ENCODE measurements at regions not wholly inside any gene's neighbourhood (a gene's known extent, or its start where the extent isn't known, plus 50 kb on each side); places are given as distances from the start of the nearest gene placed in this dataset.

DNA sequence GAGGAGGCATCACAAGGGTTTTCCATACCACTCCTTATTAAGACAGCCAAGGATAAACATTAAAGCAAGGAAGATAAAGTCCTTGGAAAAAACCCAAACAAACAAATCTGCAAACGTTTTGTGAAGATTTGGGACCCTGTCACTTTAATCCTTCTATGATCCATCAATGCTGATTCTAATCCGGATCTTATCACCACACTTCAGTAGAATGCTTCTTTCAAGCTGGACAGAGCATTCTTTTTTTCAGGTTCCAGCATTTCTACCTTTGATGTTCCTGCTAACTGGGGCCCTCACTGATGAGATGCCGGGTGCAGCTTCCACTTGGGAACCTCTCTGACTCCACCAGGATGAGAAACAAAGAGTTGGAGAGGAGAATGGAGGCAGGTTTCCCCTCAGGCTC lies 132.8 kb upstream of the SHB start (continued):
- no peak for TF ChIP-seq RNF2 (IDR thresholded peaks at IDR 0.05; ENCODE audit: borderline replicate concordance, low read depth)
- no peak for TF ChIP-seq CHD4 (IDR thresholded peaks at IDR 0.05; ENCODE audit: borderline replicate concordance)
- no peak for TF ChIP-seq RCOR1 (IDR thresholded peaks at IDR 0.05; ENCODE audit: low read depth, low read length)
- no peak for TF ChIP-seq CBX8 (IDR thresholded peaks at IDR 0.05)
- no peak for TF ChIP-seq CEBPB (IDR thresholded peaks at IDR 0.05)
- TF ChIP-seq SREBF2 (IDR thresholded peaks at IDR 0.05): no peak
- TF ChIP-seq MAFK (IDR thresholded peaks at IDR 0.05; ENCODE audit: partially characterized antibody): no peak
- TF ChIP-seq HEYL (CRISPR knock-in tag; IDR thresholded peaks at IDR 0.05): no peak
- no peak for TF ChIP-seq SMC3 (IDR thresholded peaks at IDR 0.05)
- TF ChIP-seq EHF (CRISPR knock-in tag; IDR thresholded peaks at IDR 0.05): no peak

DNA sequence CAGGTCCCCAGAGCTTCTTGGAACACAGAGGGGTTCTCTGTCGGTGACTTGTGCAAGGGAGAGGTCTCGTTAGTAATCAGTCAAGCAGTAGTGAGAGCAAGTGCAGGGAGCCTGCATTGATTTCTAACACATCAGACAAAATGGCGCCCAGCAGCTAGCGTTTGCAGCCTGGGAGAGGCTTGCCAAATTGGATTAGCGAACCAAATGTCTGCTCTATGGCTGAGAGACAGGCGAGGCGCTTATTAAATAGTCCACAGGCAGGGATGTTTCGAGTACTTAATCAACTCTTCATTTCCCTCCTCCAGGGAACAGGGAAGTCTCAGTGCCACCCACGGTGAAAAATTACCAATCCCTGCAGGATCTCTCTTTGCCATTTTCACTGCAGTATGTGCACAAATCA lies 131.4 kb upstream of the SHB start:
- CTCF ChIA-PET: interaction anchor here (0.9 to 1.2 kb wide), 3 partner anchors 18 to 287 kb away, joined by 3 read pairs; no protein-coding TSS in a partner anchor
- TF ChIP-seq SMC3 (IDR thresholded peaks at IDR 0.05): no peak
- no peak for TF ChIP-seq FOSB (CRISPR knock-in tag; IDR thresholded peaks at IDR 0.05)
- TF ChIP-seq RFX5 (IDR thresholded peaks at IDR 0.05): no peak
- TF ChIP-seq ZSCAN20 (CRISPR knock-in tag; IDR thresholded peaks at IDR 0.05): no peak
- TF ChIP-seq, protein P1, sequence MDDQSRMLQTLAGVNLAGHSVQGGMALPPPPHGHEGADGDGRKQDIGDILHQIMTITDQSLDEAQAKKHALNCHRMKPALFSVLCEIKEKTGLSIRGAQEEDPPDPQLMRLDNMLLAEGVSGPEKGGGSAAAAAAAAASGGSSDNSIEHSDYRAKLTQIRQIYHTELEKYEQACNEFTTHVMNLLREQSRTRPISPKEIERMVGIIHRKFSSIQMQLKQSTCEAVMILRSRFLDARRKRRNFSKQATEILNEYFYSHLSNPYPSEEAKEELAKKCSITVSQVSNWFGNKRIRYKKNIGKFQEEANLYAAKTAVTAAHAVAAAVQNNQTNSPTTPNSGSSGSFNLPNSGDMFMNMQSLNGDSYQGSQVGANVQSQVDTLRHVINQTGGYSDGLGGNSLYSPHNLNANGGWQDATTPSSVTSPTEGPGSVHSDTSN (IDR thresholded peaks at IDR 0.05): no peak
- TF ChIP-seq CHD2 (IDR thresholded peaks at IDR 0.05; ENCODE audit: low read length, partially characterized antibody): no peak
- no peak for TF ChIP-seq EHMT2 (IDR thresholded peaks at IDR 0.05; ENCODE audit: low read depth)
- TF ChIP-seq CEBPB (IDR thresholded peaks at IDR 0.05): no peak
- TF ChIP-seq TFCP2L1 (CRISPR knock-in tag; IDR thresholded peaks at IDR 0.05): no peak
- TF ChIP-seq RCOR1 (IDR thresholded peaks at IDR 0.05; ENCODE audit: low read depth, low read length): no peak
- TF ChIP-seq, protein P2, sequence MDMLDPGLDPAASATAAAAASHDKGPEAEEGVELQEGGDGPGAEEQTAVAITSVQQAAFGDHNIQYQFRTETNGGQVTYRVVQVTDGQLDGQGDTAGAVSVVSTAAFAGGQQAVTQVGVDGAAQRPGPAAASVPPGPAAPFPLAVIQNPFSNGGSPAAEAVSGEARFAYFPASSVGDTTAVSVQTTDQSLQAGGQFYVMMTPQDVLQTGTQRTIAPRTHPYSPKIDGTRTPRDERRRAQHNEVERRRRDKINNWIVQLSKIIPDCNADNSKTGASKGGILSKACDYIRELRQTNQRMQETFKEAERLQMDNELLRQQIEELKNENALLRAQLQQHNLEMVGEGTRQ (IDR thresholded peaks at IDR 0.05): no peak
- TF ChIP-seq ZNF302 (CRISPR knock-in tag; IDR thresholded peaks at IDR 0.05): no peak
- TF ChIP-seq HOXB5 (CRISPR knock-in tag; IDR thresholded peaks at IDR 0.05): no peak
- TF ChIP-seq POLR2A (IDR thresholded peaks at IDR 0.05; ENCODE audit: low read length): no peak
- TF ChIP-seq JUN (IDR thresholded peaks at IDR 0.05): no peak
- TF ChIP-seq, protein P3, sequence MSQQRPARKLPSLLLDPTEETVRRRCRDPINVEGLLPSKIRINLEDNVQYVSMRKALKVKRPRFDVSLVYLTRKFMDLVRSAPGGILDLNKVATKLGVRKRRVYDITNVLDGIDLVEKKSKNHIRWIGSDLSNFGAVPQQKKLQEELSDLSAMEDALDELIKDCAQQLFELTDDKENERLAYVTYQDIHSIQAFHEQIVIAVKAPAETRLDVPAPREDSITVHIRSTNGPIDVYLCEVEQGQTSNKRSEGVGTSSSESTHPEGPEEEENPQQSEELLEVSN (IDR thresholded peaks at IDR 0.05; ENCODE audit: borderline replicate concordance, low read depth): no peak
- TF ChIP-seq NFE2L2 (conservative IDR thresholded peaks at IDR 0.05; ENCODE audit: low read length): no peak
- TF ChIP-seq, protein P4, sequence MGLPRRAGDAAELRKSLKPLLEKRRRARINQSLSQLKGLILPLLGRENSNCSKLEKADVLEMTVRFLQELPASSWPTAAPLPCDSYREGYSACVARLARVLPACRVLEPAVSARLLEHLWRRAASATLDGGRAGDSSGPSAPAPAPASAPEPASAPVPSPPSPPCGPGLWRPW (IDR thresholded peaks at IDR 0.05): no peak
- TF ChIP-seq MAZ (IDR thresholded peaks at IDR 0.05; ENCODE audit: borderline replicate concordance, low read depth, low read length): no peak
- TF ChIP-seq NPAS2 (CRISPR knock-in tag; IDR thresholded peaks at IDR 0.05; ENCODE audit: borderline replicate concordance): no peak
- WGBS (ENCODE audit: missing lambda C conversion rate): 79% methylated on average over 9 of the region's 9 CpGs
- Histone ChIP-seq H3K4me3 (no peak overlapping the region), H3K9me3 (0 out of 3 replicates have a peak, but pooled peaks cover 6% of the 10 kb centered on the region), H3K4me2 (no peak overlapping the region), H3K4me1 (peaks cover 11% of the 10 kb centered on the region; the same call in 1 of the 3 replicates), H3K27ac (no peak overlapping the region)
- POLR2A ChIA-PET: no interaction called here
- FAIRE-seq: no peak
- no peak for ATAC-seq
- DNase-seq (ENCODE audit: low read depth in 1 of 2, low spot score in 1 of 2): no peak

All from A549 (cell line).